HCEC 1CT (cell line): ENCODE measurements at regions not wholly inside any gene's neighbourhood (a gene's known extent, or its start where the extent isn't known, plus 50 kb on each side); places are given as distances from the start of the nearest gene placed in this dataset.

ENCODE experiments used
- DNase-seq: peaks from one replicate; pipeline ENCODE4 v3.0.0-alpha.2; 2017

DNA sequence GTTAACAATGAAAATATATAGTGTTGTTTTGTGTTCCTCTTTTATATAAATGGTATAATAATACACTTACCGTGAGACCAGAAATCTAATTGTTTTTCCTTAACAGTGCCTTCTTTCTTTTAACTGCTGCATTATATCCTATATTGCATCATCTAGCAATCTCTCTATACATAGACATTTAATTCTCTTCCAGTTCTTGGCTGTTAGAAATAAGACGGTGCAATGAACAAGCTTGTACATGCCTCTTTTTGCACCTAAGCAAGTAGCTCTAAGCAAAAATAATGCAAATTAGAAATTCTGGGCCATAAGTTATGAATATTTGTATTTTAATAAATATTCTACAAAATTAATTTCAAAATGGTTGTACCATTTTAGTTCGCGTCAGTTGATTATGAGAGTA is 55.9 kb upstream of the AHR start:
- DNase-seq, result no peak

DNA sequence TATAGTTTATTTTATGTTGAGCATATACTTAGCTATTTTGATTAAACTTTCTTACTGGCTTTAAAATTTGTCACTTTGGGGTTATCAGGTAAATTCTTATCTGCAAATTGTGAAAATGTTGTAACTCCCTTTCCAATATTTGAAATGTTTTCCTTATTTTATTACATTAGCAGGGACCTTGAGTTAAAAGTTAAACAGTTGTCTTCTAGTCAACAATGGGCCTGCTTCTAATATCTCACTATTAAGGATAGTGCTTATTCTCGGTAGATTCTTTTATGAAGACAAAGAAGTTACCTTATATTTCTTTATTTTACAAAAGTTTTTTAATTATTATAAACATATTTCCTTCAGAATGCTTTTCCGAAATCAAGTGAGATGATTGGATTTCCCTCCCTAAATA is 53.7 kb upstream of the AHR start:
- DNase-seq, result no peak

DNA sequence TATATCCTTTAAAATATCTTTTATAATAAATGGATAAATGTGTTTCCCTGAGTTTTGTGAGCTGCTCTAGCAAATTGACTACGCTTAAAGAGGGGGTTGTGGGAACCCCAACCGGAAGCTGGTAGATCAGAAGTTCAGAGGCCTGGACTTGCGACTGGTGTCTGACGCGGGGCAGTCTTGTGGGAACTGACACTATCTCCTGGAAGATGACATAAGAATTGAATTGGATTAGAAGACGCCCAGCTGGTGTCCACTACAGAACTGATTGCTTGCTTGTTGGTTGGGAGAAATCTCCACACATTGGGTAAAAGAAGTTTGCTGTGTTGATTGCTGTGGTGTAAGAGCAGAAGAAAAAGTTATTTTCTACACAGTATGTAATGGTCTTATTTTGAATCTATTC is 51.1 kb upstream of the AHR start:
- no peak for DNase-seq

DNA sequence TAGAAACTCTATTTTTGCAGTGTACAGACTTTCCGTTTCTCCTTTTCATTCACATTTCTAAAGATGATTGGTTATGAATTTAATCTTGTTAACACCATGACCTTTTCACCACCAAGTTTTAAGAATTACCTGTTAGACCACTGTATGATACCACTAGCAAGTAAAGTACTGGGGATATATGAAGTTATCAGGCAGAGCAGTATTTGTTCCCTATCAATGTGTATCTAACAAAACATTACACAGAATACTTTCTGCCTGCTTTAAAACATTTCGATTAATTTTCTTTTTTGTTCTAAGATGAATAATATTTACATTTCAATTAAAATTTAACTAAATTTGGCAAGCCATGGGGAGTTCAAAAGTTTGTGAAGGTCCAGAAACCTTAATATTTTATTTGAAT is 49.9 kb upstream of the AHR start:
- no peak for DNase-seq
